ENCODE measurements at regions not wholly inside any gene's neighbourhood (a gene's known extent, or its start where the extent isn't known, plus 50 kb on each side); places are given as distances from the start of the nearest gene placed in this dataset.

DNA sequence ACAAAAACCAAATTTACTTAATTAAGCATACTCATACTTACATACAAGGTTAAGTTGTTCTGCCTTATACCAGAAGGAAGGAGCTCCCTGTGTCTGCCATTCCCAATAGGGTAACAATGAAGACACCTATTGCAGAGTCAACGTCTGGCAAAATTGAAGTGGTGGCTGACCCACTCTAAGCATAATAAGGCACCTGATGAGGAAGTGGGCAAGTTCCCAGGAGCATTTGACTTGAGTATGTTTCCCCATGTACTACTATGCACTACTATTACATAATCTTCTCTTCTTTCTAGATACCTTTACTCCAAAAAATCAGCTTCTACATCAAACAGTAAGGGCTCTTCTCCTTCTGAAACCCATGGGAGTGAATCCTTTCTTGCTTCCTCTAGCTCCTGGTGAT is 591.5 kb downstream of the PPARGC1A start (continued):
- TF ChIP-seq ZNF350 (CRISPR knock-in tag; IDR thresholded peaks at IDR 0.05; ENCODE audit: borderline replicate concordance, low read depth) = no peak

DNA sequence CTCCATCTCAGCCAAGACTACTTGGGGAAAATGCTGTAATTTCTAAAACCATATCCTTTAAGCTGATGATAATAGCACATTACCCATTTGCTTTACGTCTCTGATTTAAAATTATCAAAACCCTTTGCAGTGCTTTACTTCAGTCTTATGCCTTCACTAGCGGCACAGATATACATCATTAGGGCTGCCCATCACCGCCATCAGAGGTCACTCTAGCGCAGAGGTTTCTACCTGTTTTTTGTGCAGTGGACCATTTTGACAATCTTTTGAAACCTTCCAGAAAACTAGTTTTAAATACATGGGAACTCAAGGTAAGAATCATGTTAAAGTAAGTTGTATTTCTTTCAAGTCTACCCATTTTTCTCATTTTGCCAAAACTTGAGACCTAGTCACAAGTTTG is 592.5 kb downstream of the PPARGC1A start:
- Histone ChIP-seq H3K27ac (ENCODE audit: extremely low read length, insufficient read depth, low read length) (no peak overlapping the region), H3K4me2 (ENCODE audit: low read depth, low read length) (no peak overlapping the region), H3K4me3 (replicated peaks in 1 of 3; ENCODE audit: insufficient read depth in 1 of 3, low read depth in 2 of 3, low read length in 3 of 3) (no peak overlapping the region), H3K4me1 (ENCODE audit: insufficient read depth, low read length) (no peaks in the 10 kb centered on the region), H4K20me1 (ENCODE audit: insufficient read depth, low read length) (no peaks in the 10 kb centered on the region), H3K36me3 (replicated peaks in 1 of 2; ENCODE audit: control insufficient read depth in 1 of 2, insufficient read depth in 2 of 2, low read length in 2 of 2) (no peaks in the 10 kb centered on the region), H2AFZ (ENCODE audit: low read length) (no peak overlapping the region), H3K79me2 (ENCODE audit: insufficient read depth, low read length) (no peaks in the 10 kb centered on the region), H3K9ac (ENCODE audit: insufficient read depth, low read depth, low read length) (no peak overlapping the region), H3K9me3 (ENCODE audit: low read length) (no peaks in the 10 kb centered on the region), H3K27me3 (ENCODE audit: control insufficient read depth in 1 of 2, insufficient read depth in 2 of 2, low read length in 2 of 2) (no peaks in the 10 kb centered on the region)
- no peak for FAIRE-seq
- ChIA-PET POLR2A (no interaction called here), CTCF (ENCODE audit: low intra/inter-chr PET ratio, low total read pairs) (no interaction called here)
- no TSS peak for BruUV-seq (replicated peaks)
- no peak for DNase-seq (ENCODE audit: low spot score)
- WGBS (ENCODE audit: low lambda C conversion rate) = 10% methylated on average over 4 of the region's 4 CpGs
- intact Hi-C loops (cut with micrococcal nuclease; ENCODE audit: unreplicated experiment) = no loop called here
- in situ Hi-C loops (cut with HindIII; ENCODE audit: extremely low pct_ligation_motif_present, low pct_unique_long_range_greater_than_20kb) = no loop called here
- ATAC-seq = no peak
- TF ChIP-seq KMT2B (CRISPR knock-in tag; IDR thresholded peaks at IDR 0.05) (no peak), STAG1 (CRISPR knock-in tag; IDR thresholded peaks at IDR 0.05) (peak; percentile 15; the same call in 1 of the 2 replicates), CTCF (CRISPR knock-in tag; IDR thresholded peaks at IDR 0.05) (0 out of 2 replicates have a peak, but pooled peaks have one; percentile 4)

DNA sequence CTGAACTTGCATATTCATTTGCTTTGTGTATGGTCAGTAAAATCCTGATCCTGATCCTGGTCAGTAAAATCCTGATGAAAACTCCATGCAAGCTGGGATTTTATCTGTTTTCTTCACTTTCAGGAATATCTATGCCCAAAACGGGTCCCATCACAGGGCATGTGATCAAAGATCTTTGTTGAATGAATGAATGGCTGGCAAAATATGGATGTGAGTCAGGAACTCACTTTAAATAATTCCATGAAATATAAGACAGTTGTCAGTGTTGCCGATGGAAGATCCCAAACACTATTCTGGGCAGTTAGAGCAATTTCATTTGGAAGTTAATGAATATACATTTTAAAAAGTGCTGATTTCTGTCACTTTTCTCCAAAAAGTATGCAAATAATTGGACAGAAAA is 598.4 kb downstream of the GBA3 start:
- no TSS peak for BruUV-seq (replicated peaks)

More for the DNA sequence above, 598.4 kb downstream of the GBA3 start:
- ChIA-PET POLR2A (no interaction called here), CTCF (ENCODE audit: low intra/inter-chr PET ratio, low total read pairs) (no interaction called here)
- no peaks in the 10 kb centered on the region for H3K79me2 ChIP-seq (ENCODE audit: insufficient read depth, low read length)
- FAIRE-seq (no peak), ATAC-seq (no peak), DNase-seq (ENCODE audit: low spot score) (no peak)
- no peak overlapping the region for H3K9ac ChIP-seq (ENCODE audit: insufficient read depth, low read depth, low read length)
- H3K27ac ChIP-seq (ENCODE audit: extremely low read length, insufficient read depth, low read length) = no peak overlapping the region
- in situ Hi-C loops (cut with HindIII; ENCODE audit: extremely low pct_ligation_motif_present, low pct_unique_long_range_greater_than_20kb) = no loop called here
- intact Hi-C loops (cut with micrococcal nuclease; ENCODE audit: unreplicated experiment) = no loop called here
- no peaks in the 10 kb centered on the region for H3K27me3 ChIP-seq (ENCODE audit: control insufficient read depth in 1 of 2, insufficient read depth in 2 of 2, low read length in 2 of 2)
- H4K20me1 ChIP-seq (ENCODE audit: insufficient read depth, low read length) = no peaks in the 10 kb centered on the region
- WGBS (ENCODE audit: low lambda C conversion rate) = 32% methylated on average over 2 of the region's 2 CpGs
- no peaks in the 10 kb centered on the region for H3K9me3 ChIP-seq (ENCODE audit: low read length)
- H3K4me3 ChIP-seq (replicated peaks in 1 of 3; ENCODE audit: insufficient read depth in 1 of 3, low read depth in 2 of 3, low read length in 3 of 3) = no peak overlapping the region
- TF ChIP-seq, protein P1, sequence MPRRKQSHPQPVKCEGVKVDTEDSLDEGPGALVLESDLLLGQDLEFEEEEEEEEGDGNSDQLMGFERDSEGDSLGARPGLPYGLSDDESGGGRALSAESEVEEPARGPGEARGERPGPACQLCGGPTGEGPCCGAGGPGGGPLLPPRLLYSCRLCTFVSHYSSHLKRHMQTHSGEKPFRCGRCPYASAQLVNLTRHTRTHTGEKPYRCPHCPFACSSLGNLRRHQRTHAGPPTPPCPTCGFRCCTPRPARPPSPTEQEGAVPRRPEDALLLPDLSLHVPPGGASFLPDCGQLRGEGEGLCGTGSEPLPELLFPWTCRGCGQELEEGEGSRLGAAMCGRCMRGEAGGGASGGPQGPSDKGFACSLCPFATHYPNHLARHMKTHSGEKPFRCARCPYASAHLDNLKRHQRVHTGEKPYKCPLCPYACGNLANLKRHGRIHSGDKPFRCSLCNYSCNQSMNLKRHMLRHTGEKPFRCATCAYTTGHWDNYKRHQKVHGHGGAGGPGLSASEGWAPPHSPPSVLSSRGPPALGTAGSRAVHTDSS (CRISPR knock-in tag; conservative IDR thresholded peaks at IDR 0.05) = no peak
- no peaks in the 10 kb centered on the region for H3K4me1 ChIP-seq (ENCODE audit: insufficient read depth, low read length)
- no peak overlapping the region for H2AFZ ChIP-seq (ENCODE audit: low read length)
- no peak overlapping the region for H3K4me2 ChIP-seq (ENCODE audit: low read depth, low read length)
- H3K36me3 ChIP-seq (replicated peaks in 1 of 2; ENCODE audit: control insufficient read depth in 1 of 2, insufficient read depth in 2 of 2, low read length in 2 of 2) = no peaks in the 10 kb centered on the region

Measured in HepG2 (cell line).